BE2C (cell line): ENCODE measurements at regions not wholly inside any gene's neighbourhood (a gene's known extent, or its start where the extent isn't known, plus 50 kb on each side); places are given as distances from the start of the nearest gene placed in this dataset.

Experiments
- DNase-seq: peaks from one replicate; pipeline ENCODE4 v3.0.0-alpha.2; 2020
- H3K27me3 ChIP-seq: fragments of 250-450 bp; sonication (Bioruptor Pico); 2 replicates; pipeline ENCODE4 v1.5.1; 2020; ENCODE audit warnings: mild to moderate bottlenecking
- H3K36me3 ChIP-seq: fragments of 250-450 bp; sonication (Bioruptor Pico); 2 replicates; pipeline ENCODE4 v1.5.1; 2020; ENCODE audit warnings: mild to moderate bottlenecking
- H3K4me1 ChIP-seq: fragments of 250-450 bp; sonication (Bioruptor Pico); 2 replicates; pipeline ENCODE4 v1.5.1; 2020
- H3K4me3 ChIP-seq: 2 replicates; pipeline ENCODE4 v1.5.1; 2011; ENCODE audit warnings: low read depth, low read length
- H3K9me3 ChIP-seq: fragments of 250-450 bp; sonication (Bioruptor Pico); 2 replicates; pipeline ENCODE4 v1.5.1; 2020
- CTCF ChIP-seq: IDR thresholded peaks from 2 replicates; pipeline ENCODE4 v1.5.1; 2012; ENCODE audit warnings: mild to moderate bottlenecking, low read depth, low read length

DNA sequence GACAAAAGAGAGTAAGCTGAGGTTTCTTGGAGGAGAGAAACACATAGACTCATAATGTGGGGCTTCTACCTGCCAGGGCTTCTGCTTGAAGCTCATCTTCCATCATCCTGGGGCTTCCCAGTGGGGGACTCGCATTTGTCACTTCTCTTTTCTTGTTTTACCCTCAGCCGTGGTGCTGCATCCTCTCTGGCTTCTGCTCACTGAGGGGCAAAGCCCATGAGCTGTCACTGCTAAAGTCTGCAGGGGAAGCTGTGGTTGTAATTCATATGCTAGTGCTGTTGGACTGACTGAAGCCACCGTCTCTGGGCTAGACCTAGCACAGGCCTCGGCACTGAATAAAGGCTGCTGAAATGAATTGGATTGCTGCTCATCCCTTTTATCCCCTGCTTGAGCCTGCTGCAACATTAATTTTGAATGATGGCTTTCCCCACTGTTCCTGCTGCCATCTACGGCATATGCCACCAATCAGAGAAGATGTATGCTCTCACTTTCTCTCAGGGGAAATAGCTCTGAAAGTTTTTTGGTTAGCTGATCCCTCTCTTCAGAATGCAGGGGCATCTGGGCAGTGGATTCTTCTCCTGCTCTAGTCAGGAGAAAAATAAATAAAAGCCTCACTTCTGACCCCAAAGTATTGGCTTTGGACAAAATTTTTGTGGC lies 568.4 kb upstream of the MAP3K7 start:
- Histone ChIP-seq H3K4me3 (no peak overlapping the region), H3K36me3 (no peaks in the 10 kb centered on the region), H3K9me3 (no peaks in the 10 kb centered on the region), H3K4me1 (no peaks in the 10 kb centered on the region), H3K27me3 (peaks cover 6% of the 10 kb centered on the region; the same call in 1 of the 2 replicates)
- no peak for DNase-seq
- no peak for TF ChIP-seq CTCF

DNA sequence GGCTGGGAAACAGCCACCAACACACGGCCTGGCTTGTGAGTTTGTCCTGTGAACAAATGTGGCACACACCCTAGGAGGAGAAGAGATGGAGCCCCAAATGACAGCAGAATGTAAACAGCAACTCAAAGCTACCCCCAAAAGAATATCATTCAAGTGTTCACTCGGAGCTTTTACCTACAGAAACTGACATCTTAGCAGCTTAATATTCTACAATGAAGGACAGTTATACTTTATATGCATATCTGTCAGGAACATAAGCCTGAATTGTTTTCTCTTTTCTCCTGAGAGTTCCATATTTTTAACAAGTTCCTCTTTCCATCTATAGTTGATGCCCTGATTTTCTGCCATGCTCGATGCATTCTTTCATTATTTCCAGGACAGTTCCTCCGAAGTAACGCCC lies 566.0 kb upstream of the MAP3K7 start:
- TF ChIP-seq CTCF, result no peak
- no peak overlapping the region for H3K4me3 ChIP-seq
- H3K36me3 ChIP-seq, result no peaks in the 10 kb centered on the region

GRCh38 chr6:91149956-91150705 lies 563.3 kb upstream of the MAP3K7 start:
- Histone ChIP-seq H3K4me1 (no peaks in the 10 kb centered on the region), H3K9me3 (no peaks in the 10 kb centered on the region), H3K27me3 (0 out of 2 replicates have a peak, but pooled peaks cover 3% of the 10 kb centered on the region), H3K36me3 (no peaks in the 10 kb centered on the region), H3K4me3 (no peak overlapping the region)
- TF ChIP-seq CTCF, result no peak
- no peak for DNase-seq

More for the DNA sequence above, 566.0 kb upstream of the MAP3K7 start:
- H3K4me1 ChIP-seq, result no peaks in the 10 kb centered on the region
- H3K9me3 ChIP-seq, result no peaks in the 10 kb centered on the region
- no peak for DNase-seq
- H3K27me3 ChIP-seq, result 0 out of 2 replicates have a peak, but pooled peaks cover 3% of the 10 kb centered on the region

DNA sequence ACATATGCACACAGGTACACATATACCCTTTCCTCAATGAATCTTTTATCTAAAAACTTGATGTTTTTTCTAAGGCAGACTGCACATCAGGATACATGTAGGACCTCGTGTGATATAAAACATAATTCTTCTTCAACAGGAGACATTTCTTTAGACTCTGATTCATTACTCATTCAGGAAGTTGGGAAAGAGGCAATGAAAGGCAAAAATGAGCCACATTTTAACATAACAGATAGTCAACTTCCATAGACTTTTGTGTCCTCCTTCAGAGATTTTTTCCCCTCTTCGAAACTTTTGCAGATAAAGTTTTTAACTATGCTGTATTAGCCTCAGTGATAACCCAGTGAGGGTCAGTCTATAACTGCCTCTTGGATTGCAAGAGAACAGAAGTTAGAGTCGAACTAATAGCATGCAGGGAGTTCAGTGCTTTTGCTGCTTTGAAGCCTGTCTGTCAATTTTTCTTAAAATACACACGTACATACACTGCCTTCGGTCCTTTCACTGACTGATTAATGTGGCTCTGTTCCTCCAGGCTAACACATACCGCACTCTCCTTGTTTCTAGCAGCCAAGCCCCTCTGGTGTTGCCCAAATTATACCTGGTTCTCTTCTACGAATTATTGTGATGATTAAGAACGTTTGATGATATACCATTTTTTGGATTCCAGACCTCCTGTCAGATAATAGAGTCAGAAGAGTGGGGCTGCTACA lies 562.5 kb upstream of the MAP3K7 start:
- Histone ChIP-seq H3K4me1 (no peaks in the 10 kb centered on the region), H3K9me3 (no peaks in the 10 kb centered on the region), H3K36me3 (no peaks in the 10 kb centered on the region), H3K4me3 (no peak overlapping the region), H3K27me3 (0 out of 2 replicates have a peak, but pooled peaks cover 3% of the 10 kb centered on the region)
- no peak for TF ChIP-seq CTCF
- DNase-seq, result no peak

DNA sequence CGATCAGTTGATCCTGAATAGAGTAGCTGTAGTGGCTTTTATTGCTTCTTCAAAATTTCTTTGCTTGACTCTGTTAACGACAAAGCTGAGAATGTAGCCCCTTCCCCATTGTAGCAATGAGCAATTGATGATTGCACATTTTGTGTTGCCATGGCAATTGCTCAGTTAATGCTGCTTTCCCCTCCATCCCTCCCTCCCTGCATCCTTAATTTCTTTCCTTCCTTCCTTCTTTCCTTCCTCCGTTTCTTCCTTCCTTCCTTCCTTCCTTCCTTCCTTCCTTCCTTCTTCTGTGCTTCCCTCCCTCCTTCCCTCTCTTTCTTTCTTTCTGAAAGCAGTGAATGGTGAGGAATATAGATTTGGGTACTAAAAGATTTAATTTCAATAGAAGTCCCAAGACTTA lies 557.3 kb upstream of the MAP3K7 start:
- H3K27me3 ChIP-seq, result no peaks in the 10 kb centered on the region
- H3K4me1 ChIP-seq, result no peaks in the 10 kb centered on the region
- H3K36me3 ChIP-seq, result no peaks in the 10 kb centered on the region
- no peak for DNase-seq
- H3K4me3 ChIP-seq, result no peak overlapping the region
- no peak for TF ChIP-seq CTCF
- no peaks in the 10 kb centered on the region for H3K9me3 ChIP-seq
